ENCODE measurements at regions not wholly inside any gene's neighbourhood (a gene's known extent, or its start where the extent isn't known, plus 50 kb on each side); places are given as distances from the start of the nearest gene placed in this dataset.

DNA sequence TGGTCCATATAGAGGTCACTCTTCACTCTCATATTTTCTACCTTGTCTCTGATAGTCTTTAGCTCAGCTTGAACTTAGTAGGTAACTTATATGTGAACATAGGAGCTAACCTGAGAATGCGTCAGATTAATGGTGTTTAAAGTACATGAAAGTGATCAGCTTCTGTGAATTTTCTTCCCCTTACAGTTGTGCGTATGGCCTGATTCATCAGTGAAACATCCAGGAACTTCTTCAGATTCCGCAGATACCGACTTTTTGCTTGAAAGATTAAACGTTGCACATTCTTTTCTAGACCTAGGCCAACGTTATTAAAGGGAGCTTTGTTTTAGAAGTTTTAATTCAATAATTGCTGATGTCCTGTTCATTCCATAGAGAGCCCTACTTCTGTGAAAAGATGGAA is 1945.1 kb upstream of the SEL1L start:
- H3K36me3 ChIP-seq (ENCODE audit: insufficient read depth, low read length) = no peaks in the 10 kb centered on the region
- H2AFZ ChIP-seq (ENCODE audit: low read length) = no peak overlapping the region
- no peak for DNase-seq
- no peak overlapping the region for H3K4me2 ChIP-seq (ENCODE audit: low read depth, low read length, poor library complexity, severe bottlenecking)
- no peaks in the 10 kb centered on the region for H4K20me1 ChIP-seq (ENCODE audit: insufficient read depth, low read depth, low read length)
- no peaks in the 10 kb centered on the region for H3K4me1 ChIP-seq (ENCODE audit: low read length)
- H3K9ac ChIP-seq (ENCODE audit: low read length) = no peak overlapping the region
- H3K9me2 ChIP-seq (replicated peaks; ENCODE audit: insufficient read depth, low read length) = no peaks in the 10 kb centered on the region
- H3K27me3 ChIP-seq (ENCODE audit: low read length) = no peaks in the 10 kb centered on the region
- H3K79me2 ChIP-seq (ENCODE audit: low read length) = no peaks in the 10 kb centered on the region
- no peak overlapping the region for H3K27ac ChIP-seq (ENCODE audit: low read length)
- no peak overlapping the region for H3K4me3 ChIP-seq (ENCODE audit: low read length)
- no peaks in the 10 kb centered on the region for H3K9me3 ChIP-seq (ENCODE audit: low read length)

DNA sequence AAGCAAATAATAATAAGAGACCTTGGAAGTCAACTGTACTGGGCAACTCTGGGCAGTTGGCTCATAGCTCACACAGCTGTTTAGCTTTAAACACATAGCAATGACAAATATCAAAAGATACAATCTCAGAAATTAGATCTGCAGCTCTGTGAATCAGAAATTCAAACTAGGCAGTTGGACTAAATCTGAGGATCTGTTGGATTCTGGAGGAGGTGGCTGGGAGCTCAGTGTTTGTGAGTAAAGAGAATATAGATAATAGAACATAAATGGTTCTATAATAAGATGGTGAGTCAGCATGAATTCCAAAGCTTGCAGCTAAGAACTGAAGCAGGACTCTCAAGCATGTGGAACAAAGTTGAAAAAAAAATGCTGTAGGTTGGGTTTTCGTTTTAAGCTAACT is 1949.4 kb upstream of the SEL1L start:
- H3K9ac ChIP-seq (ENCODE audit: low read length) = no peak overlapping the region
- no peaks in the 10 kb centered on the region for H3K79me2 ChIP-seq (ENCODE audit: low read length)
- H3K27me3 ChIP-seq (ENCODE audit: low read length) = no peaks in the 10 kb centered on the region
- no peak overlapping the region for H3K4me3 ChIP-seq (ENCODE audit: low read length)
- no peaks in the 10 kb centered on the region for H4K20me1 ChIP-seq (ENCODE audit: insufficient read depth, low read depth, low read length)
- H3K27ac ChIP-seq (ENCODE audit: low read length) = no peak overlapping the region
- no peaks in the 10 kb centered on the region for H3K9me2 ChIP-seq (replicated peaks; ENCODE audit: insufficient read depth, low read length)
- no peaks in the 10 kb centered on the region for H3K36me3 ChIP-seq (ENCODE audit: insufficient read depth, low read length)
- H3K4me2 ChIP-seq (ENCODE audit: low read depth, low read length, poor library complexity, severe bottlenecking) = no peak overlapping the region
- no peaks in the 10 kb centered on the region for H3K9me3 ChIP-seq (ENCODE audit: low read length)
- H2AFZ ChIP-seq (ENCODE audit: low read length) = no peak overlapping the region
- H3K4me1 ChIP-seq (ENCODE audit: low read length) = no peaks in the 10 kb centered on the region
- DNase-seq = no peak

DNA sequence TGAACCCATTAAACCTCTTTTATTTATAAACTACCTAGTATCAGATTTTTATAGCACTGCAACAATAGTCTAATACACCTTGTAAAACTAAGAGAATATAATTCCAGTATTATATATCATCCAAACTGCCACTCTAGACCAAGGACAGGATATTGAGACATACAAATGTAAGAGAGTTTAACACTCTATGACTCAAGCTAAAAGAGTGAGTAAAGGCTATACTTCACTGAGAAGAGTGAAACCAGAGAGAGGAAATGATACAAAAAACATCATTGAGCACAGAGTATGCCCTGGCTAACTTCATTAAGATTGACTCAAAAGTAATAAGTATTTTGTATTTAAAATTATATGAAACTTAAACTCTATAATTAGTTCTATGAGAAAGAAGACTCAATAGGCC is 1951.9 kb upstream of the SEL1L start:
- H3K9me2 ChIP-seq (replicated peaks; ENCODE audit: insufficient read depth, low read length) = no peaks in the 10 kb centered on the region
- no peaks in the 10 kb centered on the region for H3K27me3 ChIP-seq (ENCODE audit: low read length)
- H3K9ac ChIP-seq (ENCODE audit: low read length) = no peak overlapping the region
- no peak overlapping the region for H2AFZ ChIP-seq (ENCODE audit: low read length)
- H3K36me3 ChIP-seq (ENCODE audit: insufficient read depth, low read length) = no peaks in the 10 kb centered on the region
- no peak overlapping the region for H3K27ac ChIP-seq (ENCODE audit: low read length)
- DNase-seq = no peak
- no peaks in the 10 kb centered on the region for H3K79me2 ChIP-seq (ENCODE audit: low read length)
- no peak overlapping the region for H3K4me3 ChIP-seq (ENCODE audit: low read length)
- no peaks in the 10 kb centered on the region for H3K9me3 ChIP-seq (ENCODE audit: low read length)
- no peaks in the 10 kb centered on the region for H4K20me1 ChIP-seq (ENCODE audit: insufficient read depth, low read depth, low read length)
- no peak overlapping the region for H3K4me2 ChIP-seq (ENCODE audit: low read depth, low read length, poor library complexity, severe bottlenecking)
- no peaks in the 10 kb centered on the region for H3K4me1 ChIP-seq (ENCODE audit: low read length)

- Histone ChIP-seq H3K27ac (ENCODE audit: low read length) (no peak overlapping the region), H3K9ac (ENCODE audit: low read length) (no peak overlapping the region), H3K9me3 (ENCODE audit: low read length) (no peaks in the 10 kb centered on the region), H2AFZ (ENCODE audit: low read length) (no peak overlapping the region), H3K79me2 (ENCODE audit: low read length) (no peaks in the 10 kb centered on the region), H3K4me2 (ENCODE audit: low read depth, low read length, poor library complexity, severe bottlenecking) (no peak overlapping the region), H3K36me3 (ENCODE audit: insufficient read depth, low read length) (no peaks in the 10 kb centered on the region), H3K9me2 (replicated peaks; ENCODE audit: insufficient read depth, low read length) (no peaks in the 10 kb centered on the region), H3K4me1 (ENCODE audit: low read length) (no peaks in the 10 kb centered on the region), H3K4me3 (ENCODE audit: low read length) (no peak overlapping the region), H4K20me1 (ENCODE audit: insufficient read depth, low read depth, low read length) (no peaks in the 10 kb centered on the region), H3K27me3 (ENCODE audit: low read length) (no peaks in the 10 kb centered on the region)
- DNase-seq = no peak
Observed at GRCh38 chr14:83491091-83491490, 1957.4 kb upstream of the SEL1L start.

DNA sequence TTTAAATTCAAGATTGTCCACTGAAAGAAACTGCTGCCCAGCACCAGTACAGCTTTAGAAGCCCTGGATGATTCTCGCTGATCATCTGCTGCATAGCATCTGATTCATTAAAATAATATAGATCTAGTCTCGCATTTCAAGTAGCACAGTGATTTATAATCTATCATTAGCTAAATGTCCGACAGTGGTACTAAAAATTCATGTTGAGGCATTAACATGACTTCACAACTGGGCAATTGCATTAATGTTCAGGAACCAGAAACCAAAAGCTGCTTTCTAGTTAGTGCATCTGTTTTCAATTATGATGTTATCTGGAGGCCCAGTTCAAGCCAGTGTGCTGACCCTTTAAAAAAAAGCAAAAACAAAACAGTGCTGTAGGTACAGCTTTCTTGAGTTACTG is 1987.2 kb upstream of the SEL1L start:
- no peak overlapping the region for H2AFZ ChIP-seq (ENCODE audit: low read length)
- no peaks in the 10 kb centered on the region for H3K27me3 ChIP-seq (ENCODE audit: low read length)
- no peaks in the 10 kb centered on the region for H3K36me3 ChIP-seq (ENCODE audit: insufficient read depth, low read length)
- no peaks in the 10 kb centered on the region for H4K20me1 ChIP-seq (ENCODE audit: insufficient read depth, low read depth, low read length)
- H3K4me1 ChIP-seq (ENCODE audit: low read length) = no peaks in the 10 kb centered on the region
- no peak overlapping the region for H3K27ac ChIP-seq (ENCODE audit: low read length)
- no peaks in the 10 kb centered on the region for H3K9me2 ChIP-seq (replicated peaks; ENCODE audit: insufficient read depth, low read length)
- H3K9me3 ChIP-seq (ENCODE audit: low read length) = no peaks in the 10 kb centered on the region
- H3K9ac ChIP-seq (ENCODE audit: low read length) = no peak overlapping the region
- no peaks in the 10 kb centered on the region for H3K79me2 ChIP-seq (ENCODE audit: low read length)
- H3K4me2 ChIP-seq (ENCODE audit: low read depth, low read length, poor library complexity, severe bottlenecking) = no peak overlapping the region
- no peak overlapping the region for H3K4me3 ChIP-seq (ENCODE audit: low read length)
- no peak for DNase-seq

GRCh38 chr14:83529531-83529930 is 1995.9 kb upstream of the SEL1L start:
- no peak overlapping the region for H3K27ac ChIP-seq (ENCODE audit: low read length)
- H3K9me2 ChIP-seq (replicated peaks; ENCODE audit: insufficient read depth, low read length) = no peaks in the 10 kb centered on the region
- H3K9ac ChIP-seq (ENCODE audit: low read length) = no peak overlapping the region
- no peaks in the 10 kb centered on the region for H3K27me3 ChIP-seq (ENCODE audit: low read length)
- no peak for DNase-seq
- no peak overlapping the region for H2AFZ ChIP-seq (ENCODE audit: low read length)
- no peaks in the 10 kb centered on the region for H3K36me3 ChIP-seq (ENCODE audit: insufficient read depth, low read length)
- H3K4me2 ChIP-seq (ENCODE audit: low read depth, low read length, poor library complexity, severe bottlenecking) = no peak overlapping the region
- H4K20me1 ChIP-seq (ENCODE audit: insufficient read depth, low read depth, low read length) = no peaks in the 10 kb centered on the region
- H3K79me2 ChIP-seq (ENCODE audit: low read length) = no peaks in the 10 kb centered on the region
- no peak overlapping the region for H3K4me3 ChIP-seq (ENCODE audit: low read length)
- no peaks in the 10 kb centered on the region for H3K4me1 ChIP-seq (ENCODE audit: low read length)
- no peaks in the 10 kb centered on the region for H3K9me3 ChIP-seq (ENCODE audit: low read length)

DNA sequence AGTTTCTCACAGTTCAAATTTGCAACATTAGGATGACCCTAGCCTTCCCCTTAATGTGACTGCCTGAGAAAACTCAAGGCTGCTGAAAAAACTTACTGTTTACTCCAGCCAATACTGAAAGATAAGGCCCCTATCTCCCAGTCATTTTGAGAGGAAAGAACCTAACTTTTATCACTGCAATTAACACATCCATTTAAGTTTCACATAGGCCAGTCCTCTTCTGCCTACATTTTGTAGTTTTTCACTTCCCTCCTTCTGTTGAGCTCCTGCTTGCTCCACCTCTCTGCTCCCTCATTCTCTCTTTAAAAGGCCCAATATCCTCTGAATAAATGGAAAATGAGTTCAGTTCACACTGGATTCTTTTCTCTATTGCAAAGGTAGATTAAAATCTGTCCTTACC is 1996.2 kb upstream of the FLRT2 start:
- H2AFZ ChIP-seq (ENCODE audit: low read length) = no peak overlapping the region
- H3K4me1 ChIP-seq (ENCODE audit: low read length) = no peaks in the 10 kb centered on the region
- no peaks in the 10 kb centered on the region for H3K9me3 ChIP-seq (ENCODE audit: low read length)
- H3K9ac ChIP-seq (ENCODE audit: low read length) = no peak overlapping the region
- no peaks in the 10 kb centered on the region for H3K79me2 ChIP-seq (ENCODE audit: low read length)
- no peak overlapping the region for H3K4me2 ChIP-seq (ENCODE audit: low read depth, low read length, poor library complexity, severe bottlenecking)
- H3K36me3 ChIP-seq (ENCODE audit: insufficient read depth, low read length) = no peaks in the 10 kb centered on the region
- DNase-seq = no peak
- H3K27me3 ChIP-seq (ENCODE audit: low read length) = no peaks in the 10 kb centered on the region
- no peaks in the 10 kb centered on the region for H4K20me1 ChIP-seq (ENCODE audit: insufficient read depth, low read depth, low read length)
- H3K27ac ChIP-seq (ENCODE audit: low read length) = no peak overlapping the region
- H3K4me3 ChIP-seq (ENCODE audit: low read length) = no peak overlapping the region
- H3K9me2 ChIP-seq (replicated peaks; ENCODE audit: insufficient read depth, low read length) = no peaks in the 10 kb centered on the region

DNA sequence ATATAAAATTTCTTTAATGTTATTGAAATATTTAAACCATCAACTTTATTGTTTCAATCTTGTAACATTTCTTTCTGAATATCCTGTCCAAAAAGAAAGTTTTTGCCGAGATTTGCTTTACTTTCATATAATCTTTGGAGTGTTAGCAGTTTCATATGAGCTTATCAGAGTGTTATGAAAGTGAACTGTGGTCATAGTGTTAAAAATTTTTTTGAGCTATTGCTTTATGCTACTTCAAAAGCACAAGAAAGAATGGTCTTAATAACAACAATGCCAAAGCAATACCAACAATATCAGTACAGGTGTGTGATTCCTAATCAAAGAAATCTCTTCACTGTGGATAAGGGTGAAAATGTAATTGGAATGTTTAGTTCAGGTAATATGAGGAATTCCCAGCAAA is 1994.9 kb upstream of the FLRT2 start:
- Histone ChIP-seq H3K4me2 (ENCODE audit: low read depth, low read length, poor library complexity, severe bottlenecking) (no peak overlapping the region), H3K4me1 (ENCODE audit: low read length) (no peaks in the 10 kb centered on the region), H3K9ac (ENCODE audit: low read length) (no peak overlapping the region), H3K36me3 (ENCODE audit: insufficient read depth, low read length) (no peaks in the 10 kb centered on the region), H3K79me2 (ENCODE audit: low read length) (no peaks in the 10 kb centered on the region), H3K9me3 (ENCODE audit: low read length) (no peaks in the 10 kb centered on the region), H3K4me3 (ENCODE audit: low read length) (no peak overlapping the region), H2AFZ (ENCODE audit: low read length) (no peak overlapping the region), H3K27ac (ENCODE audit: low read length) (no peak overlapping the region), H3K27me3 (ENCODE audit: low read length) (no peaks in the 10 kb centered on the region), H3K9me2 (replicated peaks; ENCODE audit: insufficient read depth, low read length) (no peaks in the 10 kb centered on the region), H4K20me1 (ENCODE audit: insufficient read depth, low read depth, low read length) (no peaks in the 10 kb centered on the region)
- DNase-seq = no peak

GRCh38 chr14:83535444-83535843 is 1994.5 kb upstream of the FLRT2 start:
- H2AFZ ChIP-seq (ENCODE audit: low read length) = no peak overlapping the region
- no peaks in the 10 kb centered on the region for H3K36me3 ChIP-seq (ENCODE audit: insufficient read depth, low read length)
- H3K27ac ChIP-seq (ENCODE audit: low read length) = no peak overlapping the region
- no peak overlapping the region for H3K4me2 ChIP-seq (ENCODE audit: low read depth, low read length, poor library complexity, severe bottlenecking)
- H3K9ac ChIP-seq (ENCODE audit: low read length) = no peak overlapping the region
- H4K20me1 ChIP-seq (ENCODE audit: insufficient read depth, low read depth, low read length) = no peaks in the 10 kb centered on the region
- H3K27me3 ChIP-seq (ENCODE audit: low read length) = no peaks in the 10 kb centered on the region
- no peaks in the 10 kb centered on the region for H3K79me2 ChIP-seq (ENCODE audit: low read length)
- no peak overlapping the region for H3K4me3 ChIP-seq (ENCODE audit: low read length)
- H3K9me2 ChIP-seq (replicated peaks; ENCODE audit: insufficient read depth, low read length) = no peaks in the 10 kb centered on the region
- H3K4me1 ChIP-seq (ENCODE audit: low read length) = no peaks in the 10 kb centered on the region
- H3K9me3 ChIP-seq (ENCODE audit: low read length) = no peaks in the 10 kb centered on the region
- no peak for DNase-seq
